ENCODE measurements at regions not wholly inside any gene's neighbourhood (a gene's known extent, or its start where the extent isn't known, plus 50 kb on each side); places are given as distances from the start of the nearest gene placed in this dataset.

DNA sequence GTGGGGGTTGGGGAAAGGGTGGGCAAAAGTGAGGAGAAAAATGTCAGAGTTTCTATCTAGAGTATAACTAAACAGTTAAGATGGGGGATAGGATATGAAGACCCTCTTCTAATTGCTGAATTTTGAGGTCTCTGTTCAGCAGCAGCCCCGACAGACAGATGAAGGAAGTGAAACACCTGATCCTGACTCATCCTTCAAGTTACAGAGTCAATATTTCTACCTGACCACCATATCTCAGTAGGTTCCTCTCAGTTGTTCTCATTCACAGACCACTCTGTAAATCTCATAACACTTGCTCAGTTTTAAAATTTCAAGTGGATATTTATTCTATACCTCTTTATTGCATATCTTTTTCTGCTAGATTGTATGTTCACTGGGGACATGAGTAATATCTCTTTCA lies 69.5 kb downstream of the CCDC54 start:
- no peaks in the 10 kb centered on the region for H3K36me3 ChIP-seq (ENCODE audit: control insufficient read depth, insufficient read depth, low read length)
- no peak overlapping the region for H2BK120ac ChIP-seq (ENCODE audit: low read depth, low read length)
- H3K9ac ChIP-seq (ENCODE audit: low read length) = no peak overlapping the region
- no peak overlapping the region for H3K4me3 ChIP-seq (ENCODE audit: low read length)
- H3K56ac ChIP-seq (ENCODE audit: low read length) = no peak overlapping the region
- no peak overlapping the region for H2AK5ac ChIP-seq (ENCODE audit: low read length)
- H3K27ac ChIP-seq (ENCODE audit: low read depth, low read length) = no peak overlapping the region
- no CpG with 5 or more reads among the region's 1 CpG for WGBS (ENCODE audit: extremely low coverage, insufficient coverage, low lambda C conversion rate)
- no peak overlapping the region for H2BK15ac ChIP-seq (replicated peaks; ENCODE audit: low read depth)
- no peak overlapping the region for H3K4me2 ChIP-seq (ENCODE audit: low read length)
- H3K4me1 ChIP-seq (ENCODE audit: control insufficient read depth, low read depth, low read length) = no peaks in the 10 kb centered on the region
- no peak for DNase-seq
- no peak overlapping the region for H4K5ac ChIP-seq (ENCODE audit: low read length)
- no peak overlapping the region for H2BK5ac ChIP-seq (ENCODE audit: low read length)
- H3K79me2 ChIP-seq (ENCODE audit: control insufficient read depth, insufficient read depth, low read length) = no peaks in the 10 kb centered on the region
- no peak overlapping the region for H3K4ac ChIP-seq (ENCODE audit: low read depth, low read length)
- H4K8ac ChIP-seq (ENCODE audit: low read depth, low read length) = no peak overlapping the region
- H3K18ac ChIP-seq (ENCODE audit: low read length) = no peak overlapping the region
- no peaks in the 10 kb centered on the region for H3K27me3 ChIP-seq (ENCODE audit: insufficient read depth, low read length, poor library complexity)
- H3K23ac ChIP-seq (ENCODE audit: low read length) = no peak overlapping the region
- no peaks in the 10 kb centered on the region for H3K79me1 ChIP-seq (ENCODE audit: low read length)

DNA sequence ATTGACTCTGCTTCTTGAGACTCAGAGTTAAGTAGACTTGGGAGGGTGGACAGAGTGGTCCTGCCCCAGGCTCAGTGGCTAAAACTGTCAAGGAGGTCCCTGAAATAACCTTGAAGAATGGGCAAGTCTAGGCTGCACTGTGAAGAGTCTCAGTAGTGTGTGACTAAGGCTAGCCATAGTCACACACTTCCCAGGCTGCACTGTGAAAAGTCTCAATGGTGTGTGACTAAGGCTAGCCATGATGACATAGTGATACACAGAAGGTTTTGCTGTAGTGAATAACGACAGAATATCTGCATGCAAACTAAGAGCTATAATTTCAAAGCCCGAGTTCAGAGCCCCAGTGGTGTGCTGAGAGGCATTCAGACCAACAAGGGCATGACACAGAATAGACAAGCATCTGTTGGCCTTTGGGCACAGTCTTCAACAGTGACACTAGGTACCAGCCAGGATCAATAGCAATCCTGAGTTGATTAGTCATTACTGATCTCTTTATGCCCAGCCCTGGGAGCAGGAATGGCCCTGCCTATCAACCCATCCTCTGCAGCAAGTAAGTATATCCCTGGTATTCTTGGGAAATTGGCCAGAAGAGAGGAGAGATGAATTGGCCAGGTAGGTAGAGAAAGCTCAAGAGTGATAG lies 72.4 kb upstream of the BBX start:
- Histone ChIP-seq H4K5ac (ENCODE audit: low read length) (no peak overlapping the region), H3K56ac (ENCODE audit: low read length) (no peak overlapping the region), H3K27me3 (ENCODE audit: insufficient read depth, low read length, poor library complexity) (no peaks in the 10 kb centered on the region), H3K79me1 (ENCODE audit: low read length) (no peaks in the 10 kb centered on the region), H3K4me1 (ENCODE audit: control insufficient read depth, low read depth, low read length) (no peaks in the 10 kb centered on the region), H3K4me3 (ENCODE audit: low read length) (no peak overlapping the region), H3K18ac (ENCODE audit: low read length) (no peak overlapping the region), H2AK5ac (ENCODE audit: low read length) (no peak overlapping the region), H3K9ac (ENCODE audit: low read length) (no peak overlapping the region), H2BK120ac (ENCODE audit: low read depth, low read length) (no peak overlapping the region), H4K8ac (ENCODE audit: low read depth, low read length) (no peak overlapping the region), H3K23ac (ENCODE audit: low read length) (no peak overlapping the region), H3K4me2 (ENCODE audit: low read length) (no peak overlapping the region), H3K79me2 (ENCODE audit: control insufficient read depth, insufficient read depth, low read length) (no peaks in the 10 kb centered on the region), H3K4ac (ENCODE audit: low read depth, low read length) (no peak overlapping the region), H2BK15ac (replicated peaks; ENCODE audit: low read depth) (no peak overlapping the region), H3K36me3 (ENCODE audit: control insufficient read depth, insufficient read depth, low read length) (no peaks in the 10 kb centered on the region), H3K27ac (ENCODE audit: low read depth, low read length) (no peak overlapping the region), H2BK5ac (ENCODE audit: low read length) (no peak overlapping the region)
- no peak for DNase-seq
- WGBS (ENCODE audit: extremely low coverage, insufficient coverage, low lambda C conversion rate) = no CpG with 5 or more reads among the region's 2 CpGs

DNA sequence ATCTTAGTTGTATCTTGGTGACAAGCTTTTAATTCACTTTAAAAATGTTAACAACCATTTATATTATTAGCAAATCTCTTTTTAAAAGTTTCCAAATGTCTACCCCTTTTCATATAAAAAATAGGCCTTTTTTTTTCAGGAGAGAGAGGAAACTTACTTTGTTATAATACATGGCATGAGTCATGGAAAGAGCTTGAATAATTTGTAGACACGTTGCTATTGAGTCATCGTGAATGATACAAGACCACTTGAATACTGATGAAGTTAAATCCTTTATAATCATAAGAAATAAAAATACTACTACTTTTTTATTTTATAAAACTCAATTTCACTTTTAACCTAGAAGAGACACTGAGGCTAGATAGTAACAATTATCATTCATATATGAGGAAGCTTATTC lies 70.3 kb upstream of the BBX start:
- no peak overlapping the region for H3K4me3 ChIP-seq (ENCODE audit: low read length)
- H2BK15ac ChIP-seq (replicated peaks; ENCODE audit: low read depth) = no peak overlapping the region
- no peak overlapping the region for H2BK5ac ChIP-seq (ENCODE audit: low read length)
- no peak overlapping the region for H3K9ac ChIP-seq (ENCODE audit: low read length)
- no peak overlapping the region for H3K18ac ChIP-seq (ENCODE audit: low read length)
- no peak for DNase-seq
- WGBS (ENCODE audit: extremely low coverage, insufficient coverage, low lambda C conversion rate) = no CpG with 5 or more reads among the region's 2 CpGs
- H3K27me3 ChIP-seq (ENCODE audit: insufficient read depth, low read length, poor library complexity) = no peaks in the 10 kb centered on the region
- no peak overlapping the region for H3K23ac ChIP-seq (ENCODE audit: low read length)
- no peak overlapping the region for H4K8ac ChIP-seq (ENCODE audit: low read depth, low read length)
- no peak overlapping the region for H3K4ac ChIP-seq (ENCODE audit: low read depth, low read length)
- no peaks in the 10 kb centered on the region for H3K36me3 ChIP-seq (ENCODE audit: control insufficient read depth, insufficient read depth, low read length)
- H2AK5ac ChIP-seq (ENCODE audit: low read length) = no peak overlapping the region
- H4K5ac ChIP-seq (ENCODE audit: low read length) = no peak overlapping the region
- no peak overlapping the region for H2BK120ac ChIP-seq (ENCODE audit: low read depth, low read length)
- no peak overlapping the region for H3K4me2 ChIP-seq (ENCODE audit: low read length)
- H3K79me2 ChIP-seq (ENCODE audit: control insufficient read depth, insufficient read depth, low read length) = no peaks in the 10 kb centered on the region
- no peaks in the 10 kb centered on the region for H3K4me1 ChIP-seq (ENCODE audit: control insufficient read depth, low read depth, low read length)
- H3K27ac ChIP-seq (ENCODE audit: low read depth, low read length) = no peak overlapping the region
- H3K56ac ChIP-seq (ENCODE audit: low read length) = no peak overlapping the region
- H3K79me1 ChIP-seq (ENCODE audit: low read length) = no peaks in the 10 kb centered on the region

DNA sequence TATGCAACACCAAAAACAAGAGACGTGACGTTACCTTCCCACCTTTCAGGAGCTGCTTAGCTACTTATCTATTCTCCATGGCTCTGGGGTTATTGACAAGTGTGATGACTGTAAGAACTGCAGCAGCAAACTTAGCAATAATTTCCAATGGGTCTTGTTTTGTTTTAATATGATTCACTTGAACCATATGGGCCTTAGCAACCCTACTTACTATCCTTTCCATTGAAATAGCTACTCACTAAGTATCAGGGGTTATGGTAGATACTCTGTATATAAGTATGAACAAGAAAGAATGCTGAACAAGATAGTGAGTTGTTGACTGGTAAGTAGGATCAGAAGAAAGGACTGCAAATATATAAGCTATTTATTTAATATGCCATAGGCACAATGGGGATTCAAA lies 69.3 kb upstream of the BBX start:
- no peak overlapping the region for H3K4ac ChIP-seq (ENCODE audit: low read depth, low read length)
- H3K4me2 ChIP-seq (ENCODE audit: low read length) = no peak overlapping the region
- no peak overlapping the region for H2BK120ac ChIP-seq (ENCODE audit: low read depth, low read length)
- no peak for DNase-seq
- no peaks in the 10 kb centered on the region for H3K79me1 ChIP-seq (ENCODE audit: low read length)
- no peak overlapping the region for H2BK5ac ChIP-seq (ENCODE audit: low read length)
- no CpG with 5 or more reads among the region's 2 CpGs for WGBS (ENCODE audit: extremely low coverage, insufficient coverage, low lambda C conversion rate)
- no peaks in the 10 kb centered on the region for H3K4me1 ChIP-seq (ENCODE audit: control insufficient read depth, low read depth, low read length)
- no peak overlapping the region for H2AK5ac ChIP-seq (ENCODE audit: low read length)
- H4K8ac ChIP-seq (ENCODE audit: low read depth, low read length) = no peak overlapping the region
- no peak overlapping the region for H3K56ac ChIP-seq (ENCODE audit: low read length)
- no peaks in the 10 kb centered on the region for H3K36me3 ChIP-seq (ENCODE audit: control insufficient read depth, insufficient read depth, low read length)
- no peak overlapping the region for H3K23ac ChIP-seq (ENCODE audit: low read length)
- no peaks in the 10 kb centered on the region for H3K27me3 ChIP-seq (ENCODE audit: insufficient read depth, low read length, poor library complexity)
- H4K5ac ChIP-seq (ENCODE audit: low read length) = no peak overlapping the region
- no peaks in the 10 kb centered on the region for H3K79me2 ChIP-seq (ENCODE audit: control insufficient read depth, insufficient read depth, low read length)
- H3K18ac ChIP-seq (ENCODE audit: low read length) = no peak overlapping the region
- no peak overlapping the region for H3K9ac ChIP-seq (ENCODE audit: low read length)
- H3K4me3 ChIP-seq (ENCODE audit: low read length) = no peak overlapping the region
- H3K27ac ChIP-seq (ENCODE audit: low read depth, low read length) = no peak overlapping the region
- H2BK15ac ChIP-seq (replicated peaks; ENCODE audit: low read depth) = no peak overlapping the region

DNA sequence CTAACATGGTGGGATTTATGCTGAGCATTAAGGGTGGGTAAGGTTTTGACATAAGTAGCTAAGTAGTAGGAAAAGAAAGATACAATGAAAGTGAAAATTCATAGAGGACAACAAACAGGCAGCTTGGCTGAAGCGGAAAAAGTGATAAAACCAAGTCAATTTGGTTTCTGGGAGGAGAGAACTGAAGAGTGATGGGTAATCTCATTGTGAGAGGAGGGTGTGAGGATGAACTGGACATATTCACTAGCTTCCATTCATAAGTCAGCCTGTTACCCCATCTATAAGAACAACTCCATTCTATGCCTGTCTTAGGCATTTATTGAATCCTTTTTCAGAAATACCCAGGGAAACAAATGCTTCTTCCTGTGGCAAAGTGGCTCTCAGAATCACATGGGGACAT lies 67.1 kb upstream of the BBX start:
- Histone ChIP-seq H3K56ac (ENCODE audit: low read length) (no peak overlapping the region), H3K18ac (ENCODE audit: low read length) (no peak overlapping the region), H3K9ac (ENCODE audit: low read length) (no peak overlapping the region), H3K4me3 (ENCODE audit: low read length) (no peak overlapping the region), H4K8ac (ENCODE audit: low read depth, low read length) (no peak overlapping the region), H2BK5ac (ENCODE audit: low read length) (no peak overlapping the region), H2BK120ac (ENCODE audit: low read depth, low read length) (no peak overlapping the region), H3K27ac (ENCODE audit: low read depth, low read length) (no peak overlapping the region), H3K23ac (ENCODE audit: low read length) (no peak overlapping the region), H2AK5ac (ENCODE audit: low read length) (no peak overlapping the region), H3K36me3 (ENCODE audit: control insufficient read depth, insufficient read depth, low read length) (no peaks in the 10 kb centered on the region), H3K4me1 (ENCODE audit: control insufficient read depth, low read depth, low read length) (no peaks in the 10 kb centered on the region), H3K4me2 (ENCODE audit: low read length) (no peak overlapping the region), H2BK15ac (replicated peaks; ENCODE audit: low read depth) (no peak overlapping the region), H3K4ac (ENCODE audit: low read depth, low read length) (no peak overlapping the region), H3K79me2 (ENCODE audit: control insufficient read depth, insufficient read depth, low read length) (no peaks in the 10 kb centered on the region), H3K27me3 (ENCODE audit: insufficient read depth, low read length, poor library complexity) (no peaks in the 10 kb centered on the region), H4K5ac (ENCODE audit: low read length) (no peak overlapping the region), H3K79me1 (ENCODE audit: low read length) (no peaks in the 10 kb centered on the region)
- DNase-seq = no peak
- no CpG with 5 or more reads among the region's 1 CpG for WGBS (ENCODE audit: extremely low coverage, insufficient coverage, low lambda C conversion rate)

DNA sequence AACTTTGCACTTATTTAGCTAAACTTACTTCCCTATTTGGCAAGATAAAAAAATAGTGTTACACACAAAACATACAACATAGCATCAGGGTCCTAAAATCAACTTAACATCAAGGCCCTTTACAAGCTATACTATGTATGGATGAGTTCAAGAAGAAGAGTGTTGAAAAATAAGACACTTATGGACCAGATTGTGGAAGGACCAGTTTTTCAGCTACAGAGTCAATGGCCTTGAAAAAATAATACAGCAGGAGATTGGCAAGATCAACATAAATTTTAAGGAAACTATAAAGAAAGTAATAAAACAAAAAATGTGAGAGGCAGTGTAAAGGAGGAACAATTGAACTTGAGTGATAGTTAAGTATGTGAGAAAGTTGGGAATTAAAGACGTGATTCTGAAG lies 66.3 kb upstream of the BBX start:
- no peaks in the 10 kb centered on the region for H3K36me3 ChIP-seq (ENCODE audit: control insufficient read depth, insufficient read depth, low read length)
- no peak overlapping the region for H4K5ac ChIP-seq (ENCODE audit: low read length)
- no peak overlapping the region for H3K4me3 ChIP-seq (ENCODE audit: low read length)
- no peaks in the 10 kb centered on the region for H3K79me1 ChIP-seq (ENCODE audit: low read length)
- H4K8ac ChIP-seq (ENCODE audit: low read depth, low read length) = no peak overlapping the region
- H3K56ac ChIP-seq (ENCODE audit: low read length) = no peak overlapping the region
- no peak overlapping the region for H3K18ac ChIP-seq (ENCODE audit: low read length)
- H2BK120ac ChIP-seq (ENCODE audit: low read depth, low read length) = no peak overlapping the region
- DNase-seq = no peak
- H2AK5ac ChIP-seq (ENCODE audit: low read length) = no peak overlapping the region
- no peaks in the 10 kb centered on the region for H3K79me2 ChIP-seq (ENCODE audit: control insufficient read depth, insufficient read depth, low read length)
- H3K4ac ChIP-seq (ENCODE audit: low read depth, low read length) = no peak overlapping the region
- H3K27ac ChIP-seq (ENCODE audit: low read depth, low read length) = no peak overlapping the region
- WGBS (ENCODE audit: extremely low coverage, insufficient coverage, low lambda C conversion rate) = 100% methylated on average over 1 of the region's 1 CpG
- H3K4me1 ChIP-seq (ENCODE audit: control insufficient read depth, low read depth, low read length) = no peaks in the 10 kb centered on the region
- no peaks in the 10 kb centered on the region for H3K27me3 ChIP-seq (ENCODE audit: insufficient read depth, low read length, poor library complexity)
- H3K23ac ChIP-seq (ENCODE audit: low read length) = no peak overlapping the region
- no peak overlapping the region for H3K4me2 ChIP-seq (ENCODE audit: low read length)
- no peak overlapping the region for H2BK15ac ChIP-seq (replicated peaks; ENCODE audit: low read depth)
- H2BK5ac ChIP-seq (ENCODE audit: low read length) = no peak overlapping the region
- no peak overlapping the region for H3K9ac ChIP-seq (ENCODE audit: low read length)

All from mesendoderm (in vitro differentiated cells).